Left lung (tissue), 4 donors: ENCODE measurements at regions not wholly inside any gene's neighbourhood (a gene's known extent, or its start where the extent isn't known, plus 50 kb on each side); places are given as distances from the start of the nearest gene placed in this dataset.

ENCODE experiments used
- ATAC-seq: fragments of 200-7000 bp; cut with Tn5 transposase; one replicate; pipeline ENCODE4 v1.9.1; 2020; ENCODE audit warnings: moderate library complexity
- DNase-seq, 4 donors: peaks; one replicate each; pipeline ENCODE4 v3.0.0-alpha.2; 2013 to 2020
- H3K27ac ChIP-seq, 2 donors: fragments of 200-600 bp; sonication (generic) in 1 of 2; one replicate each; pipeline versions ENCODE4 v1.5.0 to v1.8.0; 2020 to 2021
- H3K27me3 ChIP-seq, 2 donors: fragments of 200-600 bp; sonication (generic) in 1 of 2; one replicate each; pipeline versions ENCODE4 v1.5.0 to v1.8.0; 2020 to 2021
- H3K36me3 ChIP-seq, 2 donors: fragments of 200-600 bp; sonication (generic) in 1 of 2; one replicate each; pipeline versions ENCODE4 v1.5.0 to v1.8.0; 2020 to 2021
- H3K4me1 ChIP-seq, 2 donors: fragments of 200-600 bp; one replicate each; pipeline ENCODE4 v1.8.0; 2021
- H3K4me3 ChIP-seq, 2 donors: fragments of 200-600 bp; sonication (generic) in 1 of 2; one replicate each; pipeline versions ENCODE4 v1.5.0 to v1.8.0; 2020 to 2021; ENCODE audit warnings: mild to moderate bottlenecking in 1 of 2
- H3K9me3 ChIP-seq, 2 donors: fragments of 200-600 bp; sonication (generic) in 1 of 2; one replicate each; pipeline versions ENCODE4 v1.5.0 to v1.8.0; 2020 to 2021
- intact Hi-C, 2 donors: fragments of 100-400 bp; cut with DNase I; formaldehyde crosslinking; loops; one replicate each; pipeline versions ENCODE4 v1.11.2 to v1.14.2; 2022
- TF ChIP-seq, protein P1 (sequence below), 2 donors: fragments of 200-600 bp; sonication (generic) in 1 of 2; IDR thresholded peaks; one replicate each; pipeline versions ENCODE4 v1.5.0 to v1.8.0; 2021; ENCODE audit warnings: antibody characterized with exemption in 2 of 2
- donor health status: DM: no; HTN: yes; CAD: no.
- donor health status: DM: no; HTN: no; CAD: no.

DNA sequence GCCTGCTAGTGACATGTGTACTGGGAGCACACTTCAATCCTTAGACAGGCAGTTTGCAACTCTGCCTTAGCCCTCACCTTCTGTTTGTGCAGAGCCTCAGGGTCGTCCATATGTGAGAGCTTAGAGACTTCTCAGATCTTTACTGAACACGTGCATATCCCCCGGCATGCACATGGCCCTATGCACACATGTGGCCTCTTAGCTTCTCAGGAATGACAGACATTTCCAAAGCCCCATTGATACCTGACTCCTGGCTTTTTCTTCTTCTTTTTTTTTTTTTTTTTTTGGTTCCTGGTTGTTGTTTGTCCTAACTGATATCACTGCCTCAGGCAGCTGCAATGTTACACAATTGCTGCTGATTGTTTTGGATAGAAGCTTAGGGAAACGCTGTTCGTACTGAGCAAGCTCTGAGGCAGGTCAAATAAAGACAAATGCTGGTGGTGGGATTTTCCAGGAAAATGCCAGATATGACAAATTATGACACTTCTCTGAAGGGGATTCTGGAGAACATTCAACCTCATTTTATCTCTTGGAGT, 107.2 kb upstream of the RGMA start:
- DNase-seq (no peak), ATAC-seq (no peak)
- Histone ChIP-seq H3K4me3 (no peak overlapping the region), H3K27ac (no peak overlapping the region), H3K27me3 (peaks cover 0 to 5% of the 10 kb centered on the region in 2 donors), H3K9me3 (peaks cover 0 to 15% of the 10 kb centered on the region in 2 donors), H3K36me3 (no peaks in the 10 kb centered on the region), H3K4me1 (no peaks in the 10 kb centered on the region)
- intact Hi-C loops: no loop called here
- TF ChIP-seq, protein P1, sequence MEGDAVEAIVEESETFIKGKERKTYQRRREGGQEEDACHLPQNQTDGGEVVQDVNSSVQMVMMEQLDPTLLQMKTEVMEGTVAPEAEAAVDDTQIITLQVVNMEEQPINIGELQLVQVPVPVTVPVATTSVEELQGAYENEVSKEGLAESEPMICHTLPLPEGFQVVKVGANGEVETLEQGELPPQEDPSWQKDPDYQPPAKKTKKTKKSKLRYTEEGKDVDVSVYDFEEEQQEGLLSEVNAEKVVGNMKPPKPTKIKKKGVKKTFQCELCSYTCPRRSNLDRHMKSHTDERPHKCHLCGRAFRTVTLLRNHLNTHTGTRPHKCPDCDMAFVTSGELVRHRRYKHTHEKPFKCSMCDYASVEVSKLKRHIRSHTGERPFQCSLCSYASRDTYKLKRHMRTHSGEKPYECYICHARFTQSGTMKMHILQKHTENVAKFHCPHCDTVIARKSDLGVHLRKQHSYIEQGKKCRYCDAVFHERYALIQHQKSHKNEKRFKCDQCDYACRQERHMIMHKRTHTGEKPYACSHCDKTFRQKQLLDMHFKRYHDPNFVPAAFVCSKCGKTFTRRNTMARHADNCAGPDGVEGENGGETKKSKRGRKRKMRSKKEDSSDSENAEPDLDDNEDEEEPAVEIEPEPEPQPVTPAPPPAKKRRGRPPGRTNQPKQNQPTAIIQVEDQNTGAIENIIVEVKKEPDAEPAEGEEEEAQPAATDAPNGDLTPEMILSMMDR (IDR thresholded peaks at IDR 0.05): no peak

DNA sequence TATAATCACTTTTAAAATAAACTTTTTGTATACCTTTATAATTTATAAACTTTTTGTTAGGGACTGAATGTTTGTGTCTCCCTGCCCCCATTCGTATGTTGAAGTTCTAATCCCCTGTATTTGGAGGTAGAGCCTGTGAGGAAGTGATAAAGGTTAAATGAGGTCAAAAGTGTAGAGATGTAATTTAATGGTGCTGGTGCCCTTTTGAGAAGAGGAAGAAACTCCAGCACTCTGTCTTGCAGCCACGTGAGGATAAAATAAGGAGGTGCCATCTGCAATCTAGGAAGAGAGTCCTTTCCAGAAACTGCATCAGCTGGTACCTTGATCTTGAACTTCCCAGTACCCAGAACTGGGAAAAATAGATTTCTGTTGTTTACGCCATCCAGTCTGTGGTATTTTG, 106.1 kb upstream of the RGMA start:
- no peak overlapping the region for H3K27ac ChIP-seq
- peaks cover 0 to 13% of the 10 kb centered on the region in 2 donors for H3K27me3 ChIP-seq
- TF ChIP-seq, protein P1 (IDR thresholded peaks at IDR 0.05): no peak
- intact Hi-C loops: no loop called here
- H3K9me3 ChIP-seq: peaks cover 0 to 15% of the 10 kb centered on the region in 2 donors
- H3K4me1 ChIP-seq: no peaks in the 10 kb centered on the region
- H3K36me3 ChIP-seq: no peaks in the 10 kb centered on the region
- ATAC-seq (no peak), DNase-seq (no peak)
- no peak overlapping the region for H3K4me3 ChIP-seq

DNA sequence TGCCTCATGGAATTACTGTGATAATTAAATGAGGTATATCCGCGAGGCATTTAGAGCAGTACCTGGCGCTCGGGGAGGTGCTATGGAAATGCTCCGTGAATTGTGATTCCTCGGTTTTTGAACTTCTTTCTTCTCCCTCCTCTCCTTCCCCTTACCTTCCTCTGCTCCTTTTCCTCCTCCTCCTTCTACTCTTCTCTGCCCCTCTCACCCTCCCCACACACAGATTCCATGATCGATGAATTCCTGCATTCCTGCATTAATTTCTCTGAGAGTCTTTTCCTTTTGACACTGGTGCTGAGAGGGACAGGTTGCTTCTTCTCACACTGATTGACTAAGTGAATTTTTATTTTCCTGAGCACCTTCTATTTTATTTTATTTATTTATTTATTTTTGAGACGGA, 101.2 kb upstream of the RGMA start:
- intact Hi-C loops: no loop called here
- no peak overlapping the region for H3K4me3 ChIP-seq
- ATAC-seq (no peak), DNase-seq (no peak)
- no peaks in the 10 kb centered on the region for H3K4me1 ChIP-seq
- H3K9me3 ChIP-seq: no peaks in the 10 kb centered on the region
- H3K27me3 ChIP-seq: peaks cover 0 to 31% of the 10 kb centered on the region in 2 donors
- no peaks in the 10 kb centered on the region for H3K36me3 ChIP-seq
- no peak overlapping the region for H3K27ac ChIP-seq
- TF ChIP-seq, protein P1 (IDR thresholded peaks at IDR 0.05): no peak

DNA sequence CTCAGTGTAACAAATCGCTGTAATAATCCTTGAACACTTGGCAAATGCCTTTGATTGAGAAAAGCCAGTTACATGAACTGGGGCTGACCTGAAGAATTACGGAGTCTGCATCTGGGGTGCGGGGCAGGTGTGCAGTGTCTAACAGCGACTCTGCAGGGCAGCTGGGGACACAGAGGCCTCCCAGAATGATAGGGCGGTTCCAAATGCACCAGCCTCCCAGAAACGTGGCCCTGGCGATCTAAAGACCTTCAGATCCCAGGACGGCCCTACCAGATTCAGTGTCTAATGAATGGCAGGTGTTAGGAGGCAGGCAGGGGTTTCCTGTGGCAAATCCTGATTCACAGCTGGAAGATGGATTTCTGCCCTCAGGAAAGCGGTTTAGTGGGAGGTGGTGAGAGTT, 100.5 kb upstream of the RGMA start:
- H3K4me1 ChIP-seq: no peaks in the 10 kb centered on the region
- no peaks in the 10 kb centered on the region for H3K9me3 ChIP-seq
- DNase-seq (no peak), ATAC-seq (no peak)
- peaks cover 0 to 31% of the 10 kb centered on the region in 2 donors for H3K27me3 ChIP-seq
- no peaks in the 10 kb centered on the region for H3K36me3 ChIP-seq
- intact Hi-C loops: no loop called here
- TF ChIP-seq, protein P1 (IDR thresholded peaks at IDR 0.05): no peak
- no peak overlapping the region for H3K4me3 ChIP-seq
- H3K27ac ChIP-seq: no peak overlapping the region

DNA sequence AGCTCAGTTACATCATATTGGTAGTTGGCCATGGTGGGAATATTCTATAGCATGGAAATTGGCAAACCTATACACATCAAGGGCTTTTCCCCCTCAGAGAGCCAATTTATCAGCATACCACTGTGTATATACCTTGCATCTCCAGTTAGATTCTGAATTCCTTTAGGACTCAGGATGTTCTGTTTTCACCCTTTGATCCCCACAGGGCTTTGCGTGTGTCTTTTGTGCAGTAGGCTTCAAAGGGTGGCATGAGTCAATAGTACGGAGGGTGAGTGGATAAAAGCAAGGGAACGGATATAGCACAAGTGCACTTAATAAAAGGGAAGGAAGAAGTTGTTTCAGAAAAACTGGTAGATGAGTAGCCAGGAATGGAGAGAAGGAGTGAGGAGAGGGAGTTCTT, 99.2 kb upstream of the RGMA start:
- Histone ChIP-seq H3K36me3 (no peaks in the 10 kb centered on the region), H3K4me1 (no peaks in the 10 kb centered on the region), H3K27me3 (peaks cover 0 to 31% of the 10 kb centered on the region in 2 donors), H3K4me3 (no peak overlapping the region), H3K27ac (no peak overlapping the region), H3K9me3 (no peaks in the 10 kb centered on the region)
- DNase-seq: no peak
- no peak for ATAC-seq
- intact Hi-C loops: no loop called here
- TF ChIP-seq, protein P1 (IDR thresholded peaks at IDR 0.05): no peak
